ENCODE measurements at regions not wholly inside any gene's neighbourhood (a gene's known extent, or its start where the extent isn't known, plus 50 kb on each side); places are given as distances from the start of the nearest gene placed in this dataset.

- TF ChIP-seq SP2 (IDR thresholded peaks at IDR 0.05; ENCODE audit: extremely low read depth, low read depth, low read length, poor library complexity, severe bottlenecking) (no peak), NR2F6 (CRISPR knock-in tag; IDR thresholded peaks at IDR 0.05) (no peak), ZNF561 (CRISPR knock-in tag; conservative IDR thresholded peaks at IDR 0.05) (no peak)
Observed at GRCh38 chr17:77602062-77602746, 356.3 kb upstream of the TNRC6C start.
